ENCODE measurements at regions not wholly inside any gene's neighbourhood (a gene's known extent, or its start where the extent isn't known, plus 50 kb on each side); places are given as distances from the start of the nearest gene placed in this dataset.
"Not testable (repeated sequence)": the region's sequence is repeated elsewhere in the genome, so short reads cannot be mapped to it uniquely, and the experiment has no call there.

DNA sequence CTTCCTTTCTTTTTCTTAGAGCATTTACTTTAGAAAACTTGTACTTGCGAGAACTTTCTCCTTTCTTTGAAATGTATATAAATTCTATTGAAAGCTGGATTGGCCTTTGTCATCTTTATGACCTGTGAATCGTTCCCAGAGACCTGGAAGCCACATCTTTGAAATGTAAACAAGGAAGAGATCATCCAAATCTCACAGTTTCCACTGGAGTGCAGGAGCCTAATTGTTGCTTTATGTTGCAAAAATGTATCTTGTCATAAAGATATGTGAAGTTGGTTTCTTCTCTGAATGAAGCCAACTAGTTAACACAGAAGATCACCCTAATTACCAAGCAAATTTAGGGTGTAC, 1101.8 kb downstream of the TAF11L14 start:
- no TSS peak for BruUV-seq (replicated peaks)
- ATAC-seq (no peak), FAIRE-seq (no peak), DNase-seq (ENCODE audit: low spot score) (no peak)
- CTCF ChIA-PET (ENCODE audit: low intra/inter-chr PET ratio, low total read pairs), result no interaction called here
- Histone ChIP-seq H3K9me3 (ENCODE audit: low read length) (no peaks in the 10 kb centered on the region), H3K27ac (ENCODE audit: extremely low read length, insufficient read depth, low read length) (no peak overlapping the region), H3K4me3 (replicated peaks in 1 of 3; ENCODE audit: insufficient read depth in 1 of 3, low read depth in 2 of 3, low read length in 3 of 3) (no peak overlapping the region), H3K4me1 (ENCODE audit: insufficient read depth, low read length) (no peaks in the 10 kb centered on the region), H3K4me2 (ENCODE audit: low read depth, low read length) (no peak overlapping the region), H3K27me3 (ENCODE audit: control insufficient read depth in 1 of 2, insufficient read depth in 2 of 2, low read length in 2 of 2) (no peaks in the 10 kb centered on the region), H4K20me1 (ENCODE audit: insufficient read depth, low read length) (no peaks in the 10 kb centered on the region), H3K9ac (ENCODE audit: insufficient read depth, low read depth, low read length) (no peak overlapping the region), H3K36me3 (replicated peaks in 1 of 2; ENCODE audit: control insufficient read depth in 1 of 2, insufficient read depth in 2 of 2, low read length in 2 of 2) (no peaks in the 10 kb centered on the region), H2AFZ (ENCODE audit: low read length) (no peak overlapping the region), H3K79me2 (ENCODE audit: insufficient read depth, low read length) (no peaks in the 10 kb centered on the region)
- intact Hi-C loops (cut with micrococcal nuclease; ENCODE audit: unreplicated experiment) (no loop called here), in situ Hi-C loops (cut with HindIII; ENCODE audit: extremely low pct_ligation_motif_present, low pct_unique_long_range_greater_than_20kb) (no loop called here)
- TF ChIP-seq GTF3A (CRISPR knock-in tag; conservative IDR thresholded peaks at IDR 0.05), result no peak
- no peak for TF ChIP-seq ZNF781 (CRISPR knock-in tag; IDR thresholded peaks at IDR 0.05; ENCODE audit: borderline replicate concordance, not compliant biosample characterization)
- TF ChIP-seq MIER3 (CRISPR knock-in tag; IDR thresholded peaks at IDR 0.05; ENCODE audit: borderline replicate concordance), result no peak
- TF ChIP-seq, protein P1, sequence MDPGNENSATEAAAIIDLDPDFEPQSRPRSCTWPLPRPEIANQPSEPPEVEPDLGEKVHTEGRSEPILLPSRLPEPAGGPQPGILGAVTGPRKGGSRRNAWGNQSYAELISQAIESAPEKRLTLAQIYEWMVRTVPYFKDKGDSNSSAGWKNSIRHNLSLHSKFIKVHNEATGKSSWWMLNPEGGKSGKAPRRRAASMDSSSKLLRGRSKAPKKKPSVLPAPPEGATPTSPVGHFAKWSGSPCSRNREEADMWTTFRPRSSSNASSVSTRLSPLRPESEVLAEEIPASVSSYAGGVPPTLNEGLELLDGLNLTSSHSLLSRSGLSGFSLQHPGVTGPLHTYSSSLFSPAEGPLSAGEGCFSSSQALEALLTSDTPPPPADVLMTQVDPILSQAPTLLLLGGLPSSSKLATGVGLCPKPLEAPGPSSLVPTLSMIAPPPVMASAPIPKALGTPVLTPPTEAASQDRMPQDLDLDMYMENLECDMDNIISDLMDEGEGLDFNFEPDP (CRISPR knock-in tag; conservative IDR thresholded peaks at IDR 0.05), result no peak
- TF ChIP-seq, protein P2, sequence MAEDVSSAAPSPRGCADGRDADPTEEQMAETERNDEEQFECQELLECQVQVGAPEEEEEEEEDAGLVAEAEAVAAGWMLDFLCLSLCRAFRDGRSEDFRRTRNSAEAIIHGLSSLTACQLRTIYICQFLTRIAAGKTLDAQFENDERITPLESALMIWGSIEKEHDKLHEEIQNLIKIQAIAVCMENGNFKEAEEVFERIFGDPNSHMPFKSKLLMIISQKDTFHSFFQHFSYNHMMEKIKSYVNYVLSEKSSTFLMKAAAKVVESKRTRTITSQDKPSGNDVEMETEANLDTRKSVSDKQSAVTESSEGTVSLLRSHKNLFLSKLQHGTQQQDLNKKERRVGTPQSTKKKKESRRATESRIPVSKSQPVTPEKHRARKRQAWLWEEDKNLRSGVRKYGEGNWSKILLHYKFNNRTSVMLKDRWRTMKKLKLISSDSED (CRISPR knock-in tag; IDR thresholded peaks at IDR 0.05), result no peak
- no peak for TF ChIP-seq CENPX (CRISPR knock-in tag; IDR thresholded peaks at IDR 0.05)
- no peak for TF ChIP-seq PCBP1 (IDR thresholded peaks at IDR 0.05; ENCODE audit: borderline replicate concordance, low read depth, low read length)
- TF ChIP-seq NPAS2 (CRISPR knock-in tag; IDR thresholded peaks at IDR 0.05; ENCODE audit: borderline replicate concordance), result no peak
- no peak for TF ChIP-seq ZNF570 (CRISPR knock-in tag; IDR thresholded peaks at IDR 0.05; ENCODE audit: borderline replicate concordance)
- TF ChIP-seq, protein P3, sequence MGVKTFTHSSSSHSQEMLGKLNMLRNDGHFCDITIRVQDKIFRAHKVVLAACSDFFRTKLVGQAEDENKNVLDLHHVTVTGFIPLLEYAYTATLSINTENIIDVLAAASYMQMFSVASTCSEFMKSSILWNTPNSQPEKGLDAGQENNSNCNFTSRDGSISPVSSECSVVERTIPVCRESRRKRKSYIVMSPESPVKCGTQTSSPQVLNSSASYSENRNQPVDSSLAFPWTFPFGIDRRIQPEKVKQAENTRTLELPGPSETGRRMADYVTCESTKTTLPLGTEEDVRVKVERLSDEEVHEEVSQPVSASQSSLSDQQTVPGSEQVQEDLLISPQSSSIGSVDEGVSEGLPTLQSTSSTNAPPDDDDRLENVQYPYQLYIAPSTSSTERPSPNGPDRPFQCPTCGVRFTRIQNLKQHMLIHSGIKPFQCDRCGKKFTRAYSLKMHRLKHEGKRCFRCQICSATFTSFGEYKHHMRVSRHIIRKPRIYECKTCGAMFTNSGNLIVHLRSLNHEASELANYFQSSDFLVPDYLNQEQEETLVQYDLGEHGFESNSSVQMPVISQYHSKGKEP (CRISPR knock-in tag; IDR thresholded peaks at IDR 0.05), result no peak
- no peak for TF ChIP-seq ZNF768 (CRISPR knock-in tag; IDR thresholded peaks at IDR 0.05)
- TF ChIP-seq SIX4 (CRISPR knock-in tag; IDR thresholded peaks at IDR 0.05), result no peak
- TF ChIP-seq ADNP (CRISPR knock-in tag; IDR thresholded peaks at IDR 0.05), result no peak
- TF ChIP-seq, protein P4, sequence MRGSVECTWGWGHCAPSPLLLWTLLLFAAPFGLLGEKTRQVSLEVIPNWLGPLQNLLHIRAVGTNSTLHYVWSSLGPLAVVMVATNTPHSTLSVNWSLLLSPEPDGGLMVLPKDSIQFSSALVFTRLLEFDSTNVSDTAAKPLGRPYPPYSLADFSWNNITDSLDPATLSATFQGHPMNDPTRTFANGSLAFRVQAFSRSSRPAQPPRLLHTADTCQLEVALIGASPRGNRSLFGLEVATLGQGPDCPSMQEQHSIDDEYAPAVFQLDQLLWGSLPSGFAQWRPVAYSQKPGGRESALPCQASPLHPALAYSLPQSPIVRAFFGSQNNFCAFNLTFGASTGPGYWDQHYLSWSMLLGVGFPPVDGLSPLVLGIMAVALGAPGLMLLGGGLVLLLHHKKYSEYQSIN (CRISPR knock-in tag; IDR thresholded peaks at IDR 0.05; ENCODE audit: borderline replicate concordance), result no peak
- no peak for TF ChIP-seq RAD51 (IDR thresholded peaks at IDR 0.05; ENCODE audit: borderline replicate concordance)
- 55% methylated on average over 2 of the region's 2 CpGs for WGBS (ENCODE audit: low lambda C conversion rate)
- POLR2A ChIA-PET, result no interaction called here

DNA sequence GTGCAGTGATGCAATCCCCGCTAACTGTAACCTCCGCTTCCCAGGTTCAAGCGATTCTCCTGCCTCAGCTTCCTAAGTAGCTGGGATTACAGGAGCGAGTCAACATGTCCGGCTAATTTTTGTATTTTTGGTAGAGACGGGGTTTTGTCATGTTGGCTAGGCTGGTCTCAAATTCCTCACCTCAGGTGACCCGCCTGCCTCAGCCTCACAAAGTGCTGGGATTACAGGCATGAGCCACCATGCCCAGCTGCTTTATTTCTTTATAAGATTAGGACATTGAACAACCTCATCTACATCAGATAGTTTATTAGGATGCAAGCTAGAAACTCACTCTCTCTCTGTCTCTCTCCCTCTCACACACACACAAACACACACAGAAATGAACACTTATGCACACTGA, 1102.5 kb downstream of the TAF11L14 start:
- CTCF ChIA-PET (ENCODE audit: low intra/inter-chr PET ratio, low total read pairs); POLR2A ChIA-PET: not testable (repeated sequence)

More for the DNA sequence above, 1102.5 kb downstream of the TAF11L14 start:
- H3K27me3 ChIP-seq (ENCODE audit: control insufficient read depth in 1 of 2, insufficient read depth in 2 of 2, low read length in 2 of 2); H3K4me2 ChIP-seq (ENCODE audit: low read depth, low read length); H4K20me1 ChIP-seq (ENCODE audit: insufficient read depth, low read length); intact Hi-C loops (cut with micrococcal nuclease; ENCODE audit: unreplicated experiment); H3K79me2 ChIP-seq (ENCODE audit: insufficient read depth, low read length); H3K4me1 ChIP-seq (ENCODE audit: insufficient read depth, low read length); H3K36me3 ChIP-seq (replicated peaks in 1 of 2; ENCODE audit: control insufficient read depth in 1 of 2, insufficient read depth in 2 of 2, low read length in 2 of 2); in situ Hi-C loops (cut with HindIII; ENCODE audit: extremely low pct_ligation_motif_present, low pct_unique_long_range_greater_than_20kb); H3K9me3 ChIP-seq (ENCODE audit: low read length); FAIRE-seq; DNase-seq (ENCODE audit: low spot score); H3K27ac ChIP-seq (ENCODE audit: extremely low read length, insufficient read depth, low read length); H3K4me3 ChIP-seq (replicated peaks in 1 of 3; ENCODE audit: insufficient read depth in 1 of 3, low read depth in 2 of 3, low read length in 3 of 3); H3K9ac ChIP-seq (ENCODE audit: insufficient read depth, low read depth, low read length); ATAC-seq; BruUV-seq (replicated peaks); H2AFZ ChIP-seq (ENCODE audit: low read length): not testable (repeated sequence)
- WGBS (ENCODE audit: low lambda C conversion rate), result 84% methylated on average over 7 of the region's 7 CpGs

Measured in HepG2 (cell line).